ENCODE measurements at regions not wholly inside any gene's neighbourhood (a gene's known extent, or its start where the extent isn't known, plus 50 kb on each side); places are given as distances from the start of the nearest gene placed in this dataset.

DNA sequence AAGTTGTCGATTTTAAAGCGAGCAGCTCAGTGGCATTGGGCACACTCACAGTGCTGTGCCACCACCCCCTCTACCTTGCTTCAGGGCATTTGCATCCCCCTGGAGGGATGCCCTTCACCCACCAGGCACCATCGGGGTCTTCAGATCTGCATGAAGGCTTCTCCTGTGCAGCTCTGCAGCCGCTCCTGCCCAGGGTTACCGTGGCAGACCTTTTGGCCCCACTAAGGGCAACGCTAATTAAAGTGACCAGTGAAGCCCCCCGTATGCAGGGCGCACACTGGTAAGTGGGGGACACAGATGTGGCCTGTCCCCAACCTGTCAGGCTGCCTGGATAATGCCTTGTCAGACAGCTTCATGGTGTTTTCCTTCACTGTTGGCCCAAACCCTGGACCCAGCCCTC lies 1117.7 kb downstream of the BRD1 start:
- no peak for TF ChIP-seq POLR2AphosphoS5 (IDR thresholded peaks at IDR 0.05; ENCODE audit: low read depth)
- TF ChIP-seq CREB1 (CRISPR knock-in tag; IDR thresholded peaks at IDR 0.05; ENCODE audit: low read depth): no peak
- TF ChIP-seq EZH2 (IDR thresholded peaks at IDR 0.05; ENCODE audit: low read depth, unreplicated experiment): no peak
- no peak for TF ChIP-seq JUNB (IDR thresholded peaks at IDR 0.05; ENCODE audit: unreplicated experiment)
- TF ChIP-seq EZH2phosphoT487 (IDR thresholded peaks at IDR 0.05; ENCODE audit: unreplicated experiment): no peak
- TF ChIP-seq, protein P1, sequence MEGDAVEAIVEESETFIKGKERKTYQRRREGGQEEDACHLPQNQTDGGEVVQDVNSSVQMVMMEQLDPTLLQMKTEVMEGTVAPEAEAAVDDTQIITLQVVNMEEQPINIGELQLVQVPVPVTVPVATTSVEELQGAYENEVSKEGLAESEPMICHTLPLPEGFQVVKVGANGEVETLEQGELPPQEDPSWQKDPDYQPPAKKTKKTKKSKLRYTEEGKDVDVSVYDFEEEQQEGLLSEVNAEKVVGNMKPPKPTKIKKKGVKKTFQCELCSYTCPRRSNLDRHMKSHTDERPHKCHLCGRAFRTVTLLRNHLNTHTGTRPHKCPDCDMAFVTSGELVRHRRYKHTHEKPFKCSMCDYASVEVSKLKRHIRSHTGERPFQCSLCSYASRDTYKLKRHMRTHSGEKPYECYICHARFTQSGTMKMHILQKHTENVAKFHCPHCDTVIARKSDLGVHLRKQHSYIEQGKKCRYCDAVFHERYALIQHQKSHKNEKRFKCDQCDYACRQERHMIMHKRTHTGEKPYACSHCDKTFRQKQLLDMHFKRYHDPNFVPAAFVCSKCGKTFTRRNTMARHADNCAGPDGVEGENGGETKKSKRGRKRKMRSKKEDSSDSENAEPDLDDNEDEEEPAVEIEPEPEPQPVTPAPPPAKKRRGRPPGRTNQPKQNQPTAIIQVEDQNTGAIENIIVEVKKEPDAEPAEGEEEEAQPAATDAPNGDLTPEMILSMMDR (conservative IDR thresholded peaks at IDR 0.05; ENCODE audit: low read depth in 2 of 2): no peak
- no peak for TF ChIP-seq ZNF331 (CRISPR knock-in tag; IDR thresholded peaks at IDR 0.05; ENCODE audit: low read depth)
- TF ChIP-seq, protein P2, sequence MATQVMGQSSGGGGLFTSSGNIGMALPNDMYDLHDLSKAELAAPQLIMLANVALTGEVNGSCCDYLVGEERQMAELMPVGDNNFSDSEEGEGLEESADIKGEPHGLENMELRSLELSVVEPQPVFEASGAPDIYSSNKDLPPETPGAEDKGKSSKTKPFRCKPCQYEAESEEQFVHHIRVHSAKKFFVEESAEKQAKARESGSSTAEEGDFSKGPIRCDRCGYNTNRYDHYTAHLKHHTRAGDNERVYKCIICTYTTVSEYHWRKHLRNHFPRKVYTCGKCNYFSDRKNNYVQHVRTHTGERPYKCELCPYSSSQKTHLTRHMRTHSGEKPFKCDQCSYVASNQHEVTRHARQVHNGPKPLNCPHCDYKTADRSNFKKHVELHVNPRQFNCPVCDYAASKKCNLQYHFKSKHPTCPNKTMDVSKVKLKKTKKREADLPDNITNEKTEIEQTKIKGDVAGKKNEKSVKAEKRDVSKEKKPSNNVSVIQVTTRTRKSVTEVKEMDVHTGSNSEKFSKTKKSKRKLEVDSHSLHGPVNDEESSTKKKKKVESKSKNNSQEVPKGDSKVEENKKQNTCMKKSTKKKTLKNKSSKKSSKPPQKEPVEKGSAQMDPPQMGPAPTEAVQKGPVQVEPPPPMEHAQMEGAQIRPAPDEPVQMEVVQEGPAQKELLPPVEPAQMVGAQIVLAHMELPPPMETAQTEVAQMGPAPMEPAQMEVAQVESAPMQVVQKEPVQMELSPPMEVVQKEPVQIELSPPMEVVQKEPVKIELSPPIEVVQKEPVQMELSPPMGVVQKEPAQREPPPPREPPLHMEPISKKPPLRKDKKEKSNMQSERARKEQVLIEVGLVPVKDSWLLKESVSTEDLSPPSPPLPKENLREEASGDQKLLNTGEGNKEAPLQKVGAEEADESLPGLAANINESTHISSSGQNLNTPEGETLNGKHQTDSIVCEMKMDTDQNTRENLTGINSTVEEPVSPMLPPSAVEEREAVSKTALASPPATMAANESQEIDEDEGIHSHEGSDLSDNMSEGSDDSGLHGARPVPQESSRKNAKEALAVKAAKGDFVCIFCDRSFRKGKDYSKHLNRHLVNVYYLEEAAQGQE (IDR thresholded peaks at IDR 0.05; ENCODE audit: unreplicated experiment): no peak
- no peak for TF ChIP-seq STAT1 (IDR thresholded peaks at IDR 0.05; ENCODE audit: unreplicated experiment)
- TF ChIP-seq, protein P3, sequence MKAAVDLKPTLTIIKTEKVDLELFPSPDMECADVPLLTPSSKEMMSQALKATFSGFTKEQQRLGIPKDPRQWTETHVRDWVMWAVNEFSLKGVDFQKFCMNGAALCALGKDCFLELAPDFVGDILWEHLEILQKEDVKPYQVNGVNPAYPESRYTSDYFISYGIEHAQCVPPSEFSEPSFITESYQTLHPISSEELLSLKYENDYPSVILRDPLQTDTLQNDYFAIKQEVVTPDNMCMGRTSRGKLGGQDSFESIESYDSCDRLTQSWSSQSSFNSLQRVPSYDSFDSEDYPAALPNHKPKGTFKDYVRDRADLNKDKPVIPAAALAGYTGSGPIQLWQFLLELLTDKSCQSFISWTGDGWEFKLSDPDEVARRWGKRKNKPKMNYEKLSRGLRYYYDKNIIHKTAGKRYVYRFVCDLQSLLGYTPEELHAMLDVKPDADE (IDR thresholded peaks at IDR 0.05): no peak
- TF ChIP-seq NANOG (IDR thresholded peaks at IDR 0.05; ENCODE audit: borderline replicate concordance): no peak
- TF ChIP-seq, protein P4, sequence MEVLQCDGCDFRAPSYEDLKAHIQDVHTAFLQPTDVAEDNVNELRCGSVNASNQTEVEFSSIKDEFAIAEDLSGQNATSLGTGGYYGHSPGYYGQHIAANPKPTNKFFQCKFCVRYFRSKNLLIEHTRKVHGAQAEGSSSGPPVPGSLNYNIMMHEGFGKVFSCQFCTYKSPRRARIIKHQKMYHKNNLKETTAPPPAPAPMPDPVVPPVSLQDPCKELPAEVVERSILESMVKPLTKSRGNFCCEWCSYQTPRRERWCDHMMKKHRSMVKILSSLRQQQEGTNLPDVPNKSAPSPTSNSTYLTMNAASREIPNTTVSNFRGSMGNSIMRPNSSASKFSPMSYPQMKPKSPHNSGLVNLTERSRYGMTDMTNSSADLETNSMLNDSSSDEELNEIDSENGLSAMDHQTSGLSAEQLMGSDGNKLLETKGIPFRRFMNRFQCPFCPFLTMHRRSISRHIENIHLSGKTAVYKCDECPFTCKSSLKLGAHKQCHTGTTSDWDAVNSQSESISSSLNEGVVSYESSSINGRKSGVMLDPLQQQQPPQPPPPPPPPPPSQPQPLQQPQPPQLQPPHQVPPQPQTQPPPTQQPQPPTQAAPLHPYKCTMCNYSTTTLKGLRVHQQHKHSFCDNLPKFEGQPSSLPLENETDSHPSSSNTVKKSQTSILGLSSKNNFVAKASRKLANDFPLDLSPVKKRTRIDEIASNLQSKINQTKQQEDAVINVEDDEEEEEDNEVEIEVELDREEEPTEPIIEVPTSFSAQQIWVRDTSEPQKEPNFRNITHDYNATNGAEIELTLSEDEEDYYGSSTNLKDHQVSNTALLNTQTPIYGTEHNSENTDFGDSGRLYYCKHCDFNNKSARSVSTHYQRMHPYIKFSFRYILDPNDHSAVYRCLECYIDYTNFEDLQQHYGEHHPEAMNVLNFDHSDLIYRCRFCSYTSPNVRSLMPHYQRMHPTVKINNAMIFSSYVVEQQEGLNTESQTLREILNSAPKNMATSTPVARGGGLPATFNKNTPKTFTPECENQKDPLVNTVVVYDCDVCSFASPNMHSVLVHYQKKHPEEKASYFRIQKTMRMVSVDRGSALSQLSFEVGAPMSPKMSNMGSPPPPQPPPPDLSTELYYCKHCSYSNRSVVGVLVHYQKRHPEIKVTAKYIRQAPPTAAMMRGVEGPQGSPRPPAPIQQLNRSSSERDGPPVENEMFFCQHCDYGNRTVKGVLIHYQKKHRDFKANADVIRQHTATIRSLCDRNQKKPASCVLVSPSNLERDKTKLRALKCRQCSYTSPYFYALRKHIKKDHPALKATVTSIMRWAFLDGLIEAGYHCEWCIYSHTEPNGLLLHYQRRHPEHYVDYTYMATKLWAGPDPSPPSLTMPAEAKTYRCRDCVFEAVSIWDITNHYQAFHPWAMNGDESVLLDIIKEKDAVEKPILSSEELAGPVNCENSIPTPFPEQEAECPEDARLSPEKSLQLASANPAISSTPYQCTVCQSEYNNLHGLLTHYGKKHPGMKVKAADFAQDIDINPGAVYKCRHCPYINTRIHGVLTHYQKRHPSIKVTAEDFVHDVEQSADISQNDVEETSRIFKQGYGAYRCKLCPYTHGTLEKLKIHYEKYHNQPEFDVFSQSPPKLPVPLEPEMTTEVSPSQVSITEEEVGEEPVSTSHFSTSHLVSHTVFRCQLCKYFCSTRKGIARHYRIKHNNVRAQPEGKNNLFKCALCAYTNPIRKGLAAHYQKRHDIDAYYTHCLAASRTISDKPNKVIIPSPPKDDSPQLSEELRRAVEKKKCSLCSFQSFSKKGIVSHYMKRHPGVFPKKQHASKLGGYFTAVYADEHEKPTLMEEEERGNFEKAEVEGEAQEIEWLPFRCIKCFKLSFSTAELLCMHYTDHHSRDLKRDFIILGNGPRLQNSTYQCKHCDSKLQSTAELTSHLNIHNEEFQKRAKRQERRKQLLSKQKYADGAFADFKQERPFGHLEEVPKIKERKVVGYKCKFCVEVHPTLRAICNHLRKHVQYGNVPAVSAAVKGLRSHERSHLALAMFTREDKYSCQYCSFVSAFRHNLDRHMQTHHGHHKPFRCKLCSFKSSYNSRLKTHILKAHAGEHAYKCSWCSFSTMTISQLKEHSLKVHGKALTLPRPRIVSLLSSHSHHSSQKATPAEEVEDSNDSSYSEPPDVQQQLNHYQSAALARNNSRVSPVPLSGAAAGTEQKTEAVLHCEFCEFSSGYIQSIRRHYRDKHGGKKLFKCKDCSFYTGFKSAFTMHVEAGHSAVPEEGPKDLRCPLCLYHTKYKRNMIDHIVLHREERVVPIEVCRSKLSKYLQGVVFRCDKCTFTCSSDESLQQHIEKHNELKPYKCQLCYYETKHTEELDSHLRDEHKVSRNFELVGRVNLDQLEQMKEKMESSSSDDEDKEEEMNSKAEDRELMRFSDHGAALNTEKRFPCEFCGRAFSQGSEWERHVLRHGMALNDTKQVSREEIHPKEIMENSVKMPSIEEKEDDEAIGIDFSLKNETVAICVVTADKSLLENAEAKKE (CRISPR knock-in tag; IDR thresholded peaks at IDR 0.05): no peak

Measured in GM23338 (cell line).